SK-N-SH (cell line): ENCODE measurements at regions not wholly inside any gene's neighbourhood (a gene's known extent, or its start where the extent isn't known, plus 50 kb on each side); places are given as distances from the start of the nearest gene placed in this dataset.

Source experiments
- GATA2 ChIP-seq: sonication (generic); formaldehyde crosslinking; IDR thresholded peaks from 2 replicates; pipeline ENCODE4 v1.5.0; 2020; ENCODE audit warnings: mild to moderate bottlenecking, missing genetic modification reagents
- TF ChIP-seq, protein P1 (sequence below): fragments of 200-600 bp; sonication (generic); IDR thresholded peaks from 2 replicates; pipeline ENCODE4 v1.6.1; 2017; ENCODE audit warnings: antibody characterized with exemption, mild to moderate bottlenecking, moderate library complexity

DNA sequence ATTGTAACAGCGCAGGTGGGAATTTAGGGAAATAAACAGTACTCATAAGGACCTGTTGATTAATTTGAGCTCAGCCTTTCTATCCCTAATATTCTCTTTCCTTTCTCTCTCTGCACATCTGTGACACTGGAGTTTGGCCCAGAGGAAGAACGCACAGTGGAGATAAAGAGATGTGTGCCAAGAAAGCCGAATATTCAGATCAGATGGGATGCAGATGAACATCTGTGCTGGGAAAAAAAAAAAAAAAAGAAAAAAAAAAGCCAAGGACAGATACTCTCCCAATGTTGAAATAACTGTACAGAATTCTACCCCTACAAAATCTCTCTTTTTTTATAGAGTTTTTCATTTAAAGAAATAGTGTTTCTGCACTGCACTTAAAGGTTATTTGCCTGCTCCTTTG is 485.4 kb downstream of the KCNJ2 start:
- TF ChIP-seq, protein P1, sequence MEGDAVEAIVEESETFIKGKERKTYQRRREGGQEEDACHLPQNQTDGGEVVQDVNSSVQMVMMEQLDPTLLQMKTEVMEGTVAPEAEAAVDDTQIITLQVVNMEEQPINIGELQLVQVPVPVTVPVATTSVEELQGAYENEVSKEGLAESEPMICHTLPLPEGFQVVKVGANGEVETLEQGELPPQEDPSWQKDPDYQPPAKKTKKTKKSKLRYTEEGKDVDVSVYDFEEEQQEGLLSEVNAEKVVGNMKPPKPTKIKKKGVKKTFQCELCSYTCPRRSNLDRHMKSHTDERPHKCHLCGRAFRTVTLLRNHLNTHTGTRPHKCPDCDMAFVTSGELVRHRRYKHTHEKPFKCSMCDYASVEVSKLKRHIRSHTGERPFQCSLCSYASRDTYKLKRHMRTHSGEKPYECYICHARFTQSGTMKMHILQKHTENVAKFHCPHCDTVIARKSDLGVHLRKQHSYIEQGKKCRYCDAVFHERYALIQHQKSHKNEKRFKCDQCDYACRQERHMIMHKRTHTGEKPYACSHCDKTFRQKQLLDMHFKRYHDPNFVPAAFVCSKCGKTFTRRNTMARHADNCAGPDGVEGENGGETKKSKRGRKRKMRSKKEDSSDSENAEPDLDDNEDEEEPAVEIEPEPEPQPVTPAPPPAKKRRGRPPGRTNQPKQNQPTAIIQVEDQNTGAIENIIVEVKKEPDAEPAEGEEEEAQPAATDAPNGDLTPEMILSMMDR = no peak
- TF ChIP-seq GATA2 = peak; percentile 71
